AG04450 (cell line): ENCODE measurements at regions not wholly inside any gene's neighbourhood (a gene's known extent, or its start where the extent isn't known, plus 50 kb on each side); places are given as distances from the start of the nearest gene placed in this dataset.

Experiments
- CTCF ChIA-PET: fragments of 300-600, 350-600 bp; formaldehyde crosslinking; extraction: SDS; loops from one replicate; lab custom pipeline; 2022; ENCODE audit warnings: antibody characterized with exemption, inconsistent platforms; lab: Charles Lee
- POLR2A ChIA-PET: fragments of 350-600 bp; formaldehyde crosslinking; extraction: SDS; loops from one replicate; lab custom pipeline; 2021; ENCODE audit warnings: antibody characterized with exemption, inconsistent platforms; lab: Yijun Ruan, JAX
- DNase-seq: peaks from one replicate; pipeline ENCODE4 v3.0.0-alpha.2; 2011; ENCODE audit warnings: low read depth, low spot score
- H3K27ac ChIP-seq: one replicate; pipeline ENCODE4 v1.5.1; 2012; ENCODE audit warnings: low read depth, low read length, control low read depth
- H3K27me3 ChIP-seq: one replicate; pipeline ENCODE4 v1.6.0; 2012; ENCODE audit warnings: low read length; ENCODE audit not compliant: control insufficient read depth, insufficient read depth
- H3K4me3 ChIP-seq: 2 replicates; pipeline ENCODE4 v1.5.1; 2011; ENCODE audit warnings: mild to moderate bottlenecking, low read depth, low read length, control low read depth
- H3K9me3 ChIP-seq: 2 replicates; pipeline ENCODE4 v1.5.1; 2012; ENCODE audit warnings: low read length; ENCODE audit not compliant: control insufficient read depth, insufficient read depth
- TF ChIP-seq, protein P1 (sequence below): IDR thresholded peaks from 2 replicates; pipeline ENCODE4 v1.5.1; 2011; ENCODE audit warnings: low read depth, low read length, control low read depth, inconsistent platforms

DNA sequence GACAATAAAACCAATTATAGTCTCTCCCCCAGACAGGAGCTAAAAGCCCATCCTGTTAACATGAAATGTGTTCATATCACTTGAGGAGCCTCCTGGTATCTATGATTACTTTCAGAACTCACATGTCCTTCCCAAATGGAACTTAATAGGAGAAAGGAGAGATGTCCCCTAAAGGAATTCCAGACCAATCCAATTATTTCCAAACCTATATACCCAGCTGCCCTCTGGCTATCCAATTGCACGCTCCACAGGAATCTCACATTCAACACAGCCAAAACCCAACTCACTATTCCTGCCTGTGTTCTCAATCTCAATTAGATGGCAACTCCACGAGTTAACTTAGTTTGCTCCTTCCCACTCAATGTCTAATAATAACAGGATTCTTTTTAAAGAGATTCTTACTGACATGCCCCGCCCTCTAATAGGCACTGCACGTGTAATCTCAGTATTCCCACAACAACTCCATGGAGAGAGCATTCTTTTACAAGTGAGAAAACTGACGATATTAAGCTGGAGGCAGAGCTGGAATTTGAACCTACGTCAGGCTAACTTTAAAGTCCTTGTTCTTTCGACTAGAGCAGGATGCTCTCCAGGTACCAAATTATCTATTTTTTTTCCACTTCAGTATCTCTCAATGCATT lies 59.1 kb upstream of the SEC16B start:
- no peaks in the 10 kb centered on the region for H3K27me3 ChIP-seq
- TF ChIP-seq, protein P1, sequence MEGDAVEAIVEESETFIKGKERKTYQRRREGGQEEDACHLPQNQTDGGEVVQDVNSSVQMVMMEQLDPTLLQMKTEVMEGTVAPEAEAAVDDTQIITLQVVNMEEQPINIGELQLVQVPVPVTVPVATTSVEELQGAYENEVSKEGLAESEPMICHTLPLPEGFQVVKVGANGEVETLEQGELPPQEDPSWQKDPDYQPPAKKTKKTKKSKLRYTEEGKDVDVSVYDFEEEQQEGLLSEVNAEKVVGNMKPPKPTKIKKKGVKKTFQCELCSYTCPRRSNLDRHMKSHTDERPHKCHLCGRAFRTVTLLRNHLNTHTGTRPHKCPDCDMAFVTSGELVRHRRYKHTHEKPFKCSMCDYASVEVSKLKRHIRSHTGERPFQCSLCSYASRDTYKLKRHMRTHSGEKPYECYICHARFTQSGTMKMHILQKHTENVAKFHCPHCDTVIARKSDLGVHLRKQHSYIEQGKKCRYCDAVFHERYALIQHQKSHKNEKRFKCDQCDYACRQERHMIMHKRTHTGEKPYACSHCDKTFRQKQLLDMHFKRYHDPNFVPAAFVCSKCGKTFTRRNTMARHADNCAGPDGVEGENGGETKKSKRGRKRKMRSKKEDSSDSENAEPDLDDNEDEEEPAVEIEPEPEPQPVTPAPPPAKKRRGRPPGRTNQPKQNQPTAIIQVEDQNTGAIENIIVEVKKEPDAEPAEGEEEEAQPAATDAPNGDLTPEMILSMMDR: no peak
- CTCF ChIA-PET: interaction anchor here (0.9 to 6.0 kb wide), 6 partner anchors 10 to 271 kb away, joined by 3 to 138 read pairs (median 4); no protein-coding TSS in a partner anchor
- no peak for DNase-seq
- H3K9me3 ChIP-seq: no peaks in the 10 kb centered on the region
- H3K27ac ChIP-seq: no peak overlapping the region
- H3K4me3 ChIP-seq: no peak overlapping the region
- POLR2A ChIA-PET: no interaction called here

DNA sequence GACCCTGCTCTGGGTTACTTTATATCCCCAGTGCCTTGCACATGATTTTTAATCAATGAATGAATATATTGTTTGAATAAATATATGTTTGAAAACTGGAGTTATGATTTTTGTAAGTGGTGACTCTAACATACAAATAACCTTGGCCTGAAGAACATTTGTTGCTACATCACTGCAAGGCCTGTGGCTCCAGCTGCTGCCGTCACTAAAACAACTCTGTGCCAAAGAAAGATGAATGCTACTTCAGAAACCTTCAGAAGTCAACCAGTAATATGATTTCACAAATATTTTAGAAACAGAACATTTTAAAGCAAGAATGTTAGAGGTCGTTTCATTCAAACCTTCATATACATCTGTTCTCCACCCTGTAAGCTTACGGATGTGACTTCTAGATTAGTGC lies 60.6 kb upstream of the SEC16B start:
- Histone ChIP-seq H3K27me3 (no peaks in the 10 kb centered on the region), H3K27ac (no peak overlapping the region), H3K9me3 (no peaks in the 10 kb centered on the region), H3K4me3 (no peak overlapping the region)
- POLR2A ChIA-PET: no interaction called here
- TF ChIP-seq, protein P1: no peak
- CTCF ChIA-PET: interaction anchor here (0.6 to 6.0 kb wide), 10 partner anchors 12 to 269 kb away, joined by 3 to 138 read pairs (median 10); partner anchors contain the start of gene RASAL2
- no peak for DNase-seq

DNA sequence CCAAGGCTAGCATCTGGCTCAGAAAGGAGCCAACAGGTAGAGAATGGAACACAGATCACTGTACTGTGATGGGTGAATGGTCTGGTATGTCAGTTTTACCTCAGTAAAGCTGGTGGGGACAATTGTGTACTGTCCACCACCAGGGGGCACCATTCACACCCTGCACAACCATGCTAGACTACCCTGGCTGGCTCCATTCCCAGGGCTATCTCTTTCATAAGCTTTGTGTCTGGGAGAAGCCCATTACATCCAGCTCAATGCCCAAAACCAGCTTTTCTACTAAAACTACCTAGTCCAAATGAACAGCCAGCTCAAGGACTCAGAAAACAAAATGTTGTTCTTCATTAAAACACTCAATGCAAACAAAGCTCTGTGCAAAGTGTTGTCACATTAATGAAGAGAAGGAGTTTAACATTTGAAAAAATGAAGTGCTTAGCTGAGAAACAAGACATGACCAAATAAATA lies 62.0 kb upstream of the RASAL2 start:
- TF ChIP-seq, protein P1: peak; percentile 88
- H3K27ac ChIP-seq: no peak overlapping the region
- POLR2A ChIA-PET: interaction anchor here (0.5 to 1.2 kb wide), 2 partner anchors 62 to 116 kb away, joined by 4 to 6 read pairs; partner anchors contain the start of gene RASAL2
- CTCF ChIA-PET: interaction anchor here (0.5 to 6.0 kb wide), 84 partner anchors 11 to 470 kb away, joined by 3 to 138 read pairs (median 6); partner anchors contain the start of genes RASAL2 and SEC16B
- no peaks in the 10 kb centered on the region for H3K27me3 ChIP-seq
- no peak overlapping the region for H3K4me3 ChIP-seq
- no peaks in the 10 kb centered on the region for H3K9me3 ChIP-seq
- peak; percentile 87 for DNase-seq

DNA sequence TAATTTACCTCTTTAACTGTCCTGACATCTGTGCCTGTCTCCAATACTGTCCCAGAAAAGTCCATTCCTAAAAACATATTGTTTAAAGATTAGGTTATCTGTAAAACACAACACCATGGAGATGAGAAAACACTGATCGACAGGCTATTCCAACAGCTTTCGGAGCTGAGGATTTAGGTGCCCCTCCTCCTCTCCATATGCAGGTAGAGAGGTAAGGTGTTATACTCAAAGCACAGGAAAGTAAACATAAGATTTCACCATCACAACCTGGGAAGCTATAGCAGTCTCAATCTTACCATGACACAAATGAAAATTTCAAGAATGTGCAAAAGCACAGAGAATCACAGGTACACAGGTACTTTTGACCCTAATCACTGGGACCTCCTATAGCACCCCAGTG lies 60.9 kb upstream of the RASAL2 start:
- Histone ChIP-seq H3K27me3 (no peaks in the 10 kb centered on the region), H3K9me3 (no peaks in the 10 kb centered on the region; the same call in 1 of the 2 replicates), H3K4me3 (no peak overlapping the region), H3K27ac (no peak overlapping the region)
- CTCF ChIA-PET: interaction anchor here (1.0 to 6.0 kb wide), 8 partner anchors 40 to 278 kb away, joined by 4 to 138 read pairs (median 11); partner anchors contain the start of gene RASAL2
- POLR2A ChIA-PET: no interaction called here
- DNase-seq: no peak
- TF ChIP-seq, protein P1: no peak

DNA sequence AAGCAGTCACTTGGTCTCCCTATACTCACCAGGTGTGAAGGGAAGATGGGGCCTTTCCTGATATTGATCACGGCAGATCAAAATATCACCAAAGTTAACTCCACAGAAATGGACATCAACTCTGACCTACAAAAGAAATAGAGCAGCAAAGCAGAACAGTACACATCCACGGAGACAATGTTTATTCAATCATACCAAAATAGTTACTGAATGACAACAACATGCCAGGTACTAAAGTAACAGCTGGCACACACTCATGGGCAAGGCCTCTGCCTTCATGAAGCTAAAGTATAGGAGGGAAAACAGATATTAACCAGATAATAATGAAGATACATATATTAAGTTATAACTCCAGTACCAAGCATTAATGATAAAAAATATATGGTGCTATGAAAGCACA lies 59.2 kb upstream of the RASAL2 start:
- no peak overlapping the region for H3K4me3 ChIP-seq
- ChIA-PET CTCF (interaction anchor here (1.2 kb wide), 1 partner anchor 249 kb away, joined by 3 read pairs; no protein-coding TSS in a partner anchor), POLR2A (no interaction called here)
- no peak for DNase-seq
- no peak overlapping the region for H3K27ac ChIP-seq
- TF ChIP-seq, protein P1: no peak
- H3K9me3 ChIP-seq: no peaks in the 10 kb centered on the region; the same call in 1 of the 2 replicates
- no peaks in the 10 kb centered on the region for H3K27me3 ChIP-seq
